PFSK-1 (cell line): ENCODE measurements at regions not wholly inside any gene's neighbourhood (a gene's known extent, or its start where the extent isn't known, plus 50 kb on each side); places are given as distances from the start of the nearest gene placed in this dataset.

ENCODE experiments used
- FOXP2 ChIP-seq: optimal IDR thresholded peaks from 2 replicates; pipeline ENCODE3; 2011; ENCODE audit warnings: borderline replicate concordance, control low read depth, inconsistent platforms; ENCODE audit not compliant: insufficient read depth; ENCODE audit errors: extremely low read length, extremely low read depth
- POLR2AphosphoS5 ChIP-seq: IDR thresholded peaks from 2 replicates; pipeline ENCODE4 v1.6.1; 2012; ENCODE audit warnings: low read depth, mild to moderate bottlenecking, control low read depth, low read length, moderate library complexity
- SIN3A ChIP-seq: IDR thresholded peaks from 2 replicates; pipeline ENCODE4 v1.6.1; 2012; ENCODE audit warnings: mild to moderate bottlenecking, low read length, moderate library complexity, borderline replicate concordance; ENCODE audit not compliant: insufficient read depth
- TAF1 ChIP-seq: IDR thresholded peaks from 2 replicates; pipeline ENCODE4 v1.6.1; 2012; ENCODE audit warnings: low read length, control low read depth, borderline replicate concordance; ENCODE audit not compliant: insufficient read depth
- TF ChIP-seq, protein P1 (sequence below), 2 experiments: IDR thresholded peaks; 2 replicates each; pipeline versions ENCODE4 v1.6.1 to v1.8.0; 2011 to 2012; ENCODE audit warnings: low read depth in 2 of 2, low read length in 2 of 2, control low read depth in 1 of 2, inconsistent platforms in 1 of 2, mild to moderate bottlenecking in 1 of 2, moderate library complexity in 1 of 2; ENCODE audit not compliant: insufficient read depth in 1 of 2

DNA sequence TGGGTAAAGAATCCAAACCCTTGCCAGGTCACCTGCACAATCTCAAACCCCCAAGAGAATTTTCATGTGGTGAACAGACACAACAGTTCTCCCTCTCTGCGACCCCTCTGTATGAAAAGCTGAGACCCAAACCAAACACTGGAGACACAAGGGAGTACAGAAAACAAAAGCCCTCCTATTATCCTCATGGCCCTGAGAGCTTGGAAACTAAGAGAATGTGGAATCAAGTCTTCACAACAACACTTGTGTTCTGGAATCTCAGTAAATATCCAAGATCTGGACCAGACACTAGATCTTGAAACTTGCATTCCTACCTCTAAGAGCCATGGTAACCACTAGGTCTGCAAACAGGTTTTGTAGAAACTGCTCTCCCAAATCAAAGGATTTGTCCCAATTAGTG, 50.1 kb upstream of the CCDC150 start:
- TF ChIP-seq TAF1 (no peak), POLR2AphosphoS5 (no peak), SIN3A (no peak), FOXP2 (no peak)
- TF ChIP-seq, protein P1, sequence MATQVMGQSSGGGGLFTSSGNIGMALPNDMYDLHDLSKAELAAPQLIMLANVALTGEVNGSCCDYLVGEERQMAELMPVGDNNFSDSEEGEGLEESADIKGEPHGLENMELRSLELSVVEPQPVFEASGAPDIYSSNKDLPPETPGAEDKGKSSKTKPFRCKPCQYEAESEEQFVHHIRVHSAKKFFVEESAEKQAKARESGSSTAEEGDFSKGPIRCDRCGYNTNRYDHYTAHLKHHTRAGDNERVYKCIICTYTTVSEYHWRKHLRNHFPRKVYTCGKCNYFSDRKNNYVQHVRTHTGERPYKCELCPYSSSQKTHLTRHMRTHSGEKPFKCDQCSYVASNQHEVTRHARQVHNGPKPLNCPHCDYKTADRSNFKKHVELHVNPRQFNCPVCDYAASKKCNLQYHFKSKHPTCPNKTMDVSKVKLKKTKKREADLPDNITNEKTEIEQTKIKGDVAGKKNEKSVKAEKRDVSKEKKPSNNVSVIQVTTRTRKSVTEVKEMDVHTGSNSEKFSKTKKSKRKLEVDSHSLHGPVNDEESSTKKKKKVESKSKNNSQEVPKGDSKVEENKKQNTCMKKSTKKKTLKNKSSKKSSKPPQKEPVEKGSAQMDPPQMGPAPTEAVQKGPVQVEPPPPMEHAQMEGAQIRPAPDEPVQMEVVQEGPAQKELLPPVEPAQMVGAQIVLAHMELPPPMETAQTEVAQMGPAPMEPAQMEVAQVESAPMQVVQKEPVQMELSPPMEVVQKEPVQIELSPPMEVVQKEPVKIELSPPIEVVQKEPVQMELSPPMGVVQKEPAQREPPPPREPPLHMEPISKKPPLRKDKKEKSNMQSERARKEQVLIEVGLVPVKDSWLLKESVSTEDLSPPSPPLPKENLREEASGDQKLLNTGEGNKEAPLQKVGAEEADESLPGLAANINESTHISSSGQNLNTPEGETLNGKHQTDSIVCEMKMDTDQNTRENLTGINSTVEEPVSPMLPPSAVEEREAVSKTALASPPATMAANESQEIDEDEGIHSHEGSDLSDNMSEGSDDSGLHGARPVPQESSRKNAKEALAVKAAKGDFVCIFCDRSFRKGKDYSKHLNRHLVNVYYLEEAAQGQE (IDR thresholded peaks at IDR 0.05; ENCODE audit: insufficient read depth in 1 of 2, low read depth in 2 of 2, low read length in 2 of 2): no peak
